ENCODE measurements at regions not wholly inside any gene's neighbourhood (a gene's known extent, or its start where the extent isn't known, plus 50 kb on each side); places are given as distances from the start of the nearest gene placed in this dataset.

DNA sequence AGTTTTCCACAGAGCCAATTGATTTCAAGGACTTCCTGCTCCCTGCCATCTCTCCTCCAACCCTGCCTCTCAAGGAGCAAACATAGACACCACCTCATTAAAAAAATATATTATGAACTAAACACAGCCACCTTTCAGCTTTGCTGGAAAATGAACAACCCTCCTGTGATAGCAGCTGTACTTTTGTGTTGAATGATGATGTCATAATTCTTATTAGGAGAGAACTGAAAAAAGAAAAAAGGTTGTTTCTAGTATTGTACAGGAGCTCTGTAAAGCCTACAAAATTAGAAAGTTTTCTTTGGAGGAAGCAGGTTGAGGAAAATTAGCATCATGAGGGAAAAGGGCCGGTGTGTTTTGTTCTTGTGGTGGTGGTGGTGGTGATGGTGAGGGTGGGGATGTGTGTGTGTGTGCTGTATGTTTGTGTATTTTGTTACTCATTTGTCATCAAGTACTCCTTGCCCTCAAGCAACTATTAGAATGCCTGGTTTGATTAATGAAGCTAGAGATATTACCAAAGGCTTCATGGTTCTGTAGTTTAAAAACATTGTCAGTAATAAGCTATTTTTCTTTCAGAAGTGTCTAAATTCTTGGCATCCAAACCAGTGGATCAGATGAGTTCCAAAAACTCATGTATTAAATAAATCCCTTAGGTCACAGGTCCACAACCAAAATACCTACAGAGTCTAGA, 405.9 kb downstream of the TLE4 start:
- in situ Hi-C loops (cut with HindIII; ENCODE audit: low pct_unique_long_range_greater_than_20kb, low sequenced_read_pairs) = no loop called here
- no peaks in the 10 kb centered on the region for H3K36me3 ChIP-seq (ENCODE audit: control insufficient read depth, insufficient read depth, low read length)
- H3K9me3 ChIP-seq (ENCODE audit: control insufficient read depth, insufficient read depth, low read depth, low read length) = no peaks in the 10 kb centered on the region
- TF ChIP-seq, protein P1, sequence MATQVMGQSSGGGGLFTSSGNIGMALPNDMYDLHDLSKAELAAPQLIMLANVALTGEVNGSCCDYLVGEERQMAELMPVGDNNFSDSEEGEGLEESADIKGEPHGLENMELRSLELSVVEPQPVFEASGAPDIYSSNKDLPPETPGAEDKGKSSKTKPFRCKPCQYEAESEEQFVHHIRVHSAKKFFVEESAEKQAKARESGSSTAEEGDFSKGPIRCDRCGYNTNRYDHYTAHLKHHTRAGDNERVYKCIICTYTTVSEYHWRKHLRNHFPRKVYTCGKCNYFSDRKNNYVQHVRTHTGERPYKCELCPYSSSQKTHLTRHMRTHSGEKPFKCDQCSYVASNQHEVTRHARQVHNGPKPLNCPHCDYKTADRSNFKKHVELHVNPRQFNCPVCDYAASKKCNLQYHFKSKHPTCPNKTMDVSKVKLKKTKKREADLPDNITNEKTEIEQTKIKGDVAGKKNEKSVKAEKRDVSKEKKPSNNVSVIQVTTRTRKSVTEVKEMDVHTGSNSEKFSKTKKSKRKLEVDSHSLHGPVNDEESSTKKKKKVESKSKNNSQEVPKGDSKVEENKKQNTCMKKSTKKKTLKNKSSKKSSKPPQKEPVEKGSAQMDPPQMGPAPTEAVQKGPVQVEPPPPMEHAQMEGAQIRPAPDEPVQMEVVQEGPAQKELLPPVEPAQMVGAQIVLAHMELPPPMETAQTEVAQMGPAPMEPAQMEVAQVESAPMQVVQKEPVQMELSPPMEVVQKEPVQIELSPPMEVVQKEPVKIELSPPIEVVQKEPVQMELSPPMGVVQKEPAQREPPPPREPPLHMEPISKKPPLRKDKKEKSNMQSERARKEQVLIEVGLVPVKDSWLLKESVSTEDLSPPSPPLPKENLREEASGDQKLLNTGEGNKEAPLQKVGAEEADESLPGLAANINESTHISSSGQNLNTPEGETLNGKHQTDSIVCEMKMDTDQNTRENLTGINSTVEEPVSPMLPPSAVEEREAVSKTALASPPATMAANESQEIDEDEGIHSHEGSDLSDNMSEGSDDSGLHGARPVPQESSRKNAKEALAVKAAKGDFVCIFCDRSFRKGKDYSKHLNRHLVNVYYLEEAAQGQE (IDR thresholded peaks at IDR 0.05; ENCODE audit: insufficient read depth in 1 of 2, low read depth in 2 of 2, low read length in 1 of 2) = no peak
- TF ChIP-seq POLR2AphosphoS5 (IDR thresholded peaks at IDR 0.05; ENCODE audit: low read depth, low read length) (no peak), SIN3A (IDR thresholded peaks at IDR 0.05; ENCODE audit: borderline replicate concordance, insufficient read depth, low read depth, low read length) (no peak), TCF7L2 (IDR thresholded peaks at IDR 0.05; ENCODE audit: low read depth, low read length) (no peak)
- TF ChIP-seq, protein P2, sequence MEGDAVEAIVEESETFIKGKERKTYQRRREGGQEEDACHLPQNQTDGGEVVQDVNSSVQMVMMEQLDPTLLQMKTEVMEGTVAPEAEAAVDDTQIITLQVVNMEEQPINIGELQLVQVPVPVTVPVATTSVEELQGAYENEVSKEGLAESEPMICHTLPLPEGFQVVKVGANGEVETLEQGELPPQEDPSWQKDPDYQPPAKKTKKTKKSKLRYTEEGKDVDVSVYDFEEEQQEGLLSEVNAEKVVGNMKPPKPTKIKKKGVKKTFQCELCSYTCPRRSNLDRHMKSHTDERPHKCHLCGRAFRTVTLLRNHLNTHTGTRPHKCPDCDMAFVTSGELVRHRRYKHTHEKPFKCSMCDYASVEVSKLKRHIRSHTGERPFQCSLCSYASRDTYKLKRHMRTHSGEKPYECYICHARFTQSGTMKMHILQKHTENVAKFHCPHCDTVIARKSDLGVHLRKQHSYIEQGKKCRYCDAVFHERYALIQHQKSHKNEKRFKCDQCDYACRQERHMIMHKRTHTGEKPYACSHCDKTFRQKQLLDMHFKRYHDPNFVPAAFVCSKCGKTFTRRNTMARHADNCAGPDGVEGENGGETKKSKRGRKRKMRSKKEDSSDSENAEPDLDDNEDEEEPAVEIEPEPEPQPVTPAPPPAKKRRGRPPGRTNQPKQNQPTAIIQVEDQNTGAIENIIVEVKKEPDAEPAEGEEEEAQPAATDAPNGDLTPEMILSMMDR (IDR thresholded peaks at IDR 0.05) = no peak
- H3K4me3 ChIP-seq (ENCODE audit: low read depth in 2 of 2, low read length in 2 of 2) = no peak overlapping the region
- BruUV-seq (replicated peaks) = no TSS peak
- DNase-seq (ENCODE audit: low read depth, low spot score) (no peak), ATAC-seq (no peak)
- intact Hi-C loops (cut with micrococcal nuclease; ENCODE audit: unreplicated experiment) = no loop called here
- no peaks in the 10 kb centered on the region for H3K4me1 ChIP-seq (ENCODE audit: control insufficient read depth, insufficient read depth, low read length)
- H3K27me3 ChIP-seq (ENCODE audit: control insufficient read depth, insufficient read depth, low read length) = no peaks in the 10 kb centered on the region
- ChIA-PET CTCF (no interaction called here), POLR2A (interaction anchor here (0.7 kb wide), 1 partner anchor 63 kb away, joined by 9 read pairs; no protein-coding TSS in a partner anchor)
- no peak overlapping the region for H3K27ac ChIP-seq (ENCODE audit: low read length)

DNA sequence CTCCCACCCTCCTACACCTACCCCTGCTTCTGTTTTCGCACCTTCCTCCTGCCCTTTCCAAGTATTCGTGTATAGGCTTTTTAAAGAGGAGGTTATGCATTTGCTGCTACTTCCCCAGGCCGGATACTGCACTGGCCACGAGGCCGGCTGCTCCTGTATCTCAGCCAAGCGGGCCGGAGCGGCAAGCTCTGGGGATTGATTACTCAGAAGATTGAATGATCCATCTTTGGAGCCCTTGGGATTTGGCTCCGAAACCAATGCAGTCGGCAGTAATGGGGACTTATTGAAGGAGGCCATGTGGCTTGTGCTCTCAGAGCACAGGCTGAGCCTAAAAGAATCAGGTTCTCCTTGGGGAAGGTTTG, 405.3 kb downstream of the TLE4 start:
- no peaks in the 10 kb centered on the region for H3K9me3 ChIP-seq (ENCODE audit: control insufficient read depth, insufficient read depth, low read depth, low read length)
- H3K4me1 ChIP-seq (ENCODE audit: control insufficient read depth, insufficient read depth, low read length) = no peaks in the 10 kb centered on the region
- DNase-seq (ENCODE audit: low read depth, low spot score) = no peak
- H3K27me3 ChIP-seq (ENCODE audit: control insufficient read depth, insufficient read depth, low read length) = no peaks in the 10 kb centered on the region
- no peak overlapping the region for H3K4me3 ChIP-seq (ENCODE audit: low read depth in 2 of 2, low read length in 2 of 2)
- BruUV-seq (replicated peaks) = no TSS peak
- in situ Hi-C loops (cut with HindIII; ENCODE audit: low pct_unique_long_range_greater_than_20kb, low sequenced_read_pairs) = no loop called here
- ChIA-PET CTCF (no interaction called here), POLR2A (interaction anchor here (0.7 kb wide), 1 partner anchor 64 kb away, joined by 9 read pairs; no protein-coding TSS in a partner anchor)
- H3K36me3 ChIP-seq (ENCODE audit: control insufficient read depth, insufficient read depth, low read length) = no peaks in the 10 kb centered on the region
- H3K27ac ChIP-seq (ENCODE audit: low read length) = no peak overlapping the region
- intact Hi-C loops (cut with micrococcal nuclease; ENCODE audit: unreplicated experiment) = no loop called here
- no peak for ATAC-seq
- no peak for TF ChIP-seq SIN3A (IDR thresholded peaks at IDR 0.05; ENCODE audit: borderline replicate concordance, insufficient read depth, low read depth, low read length)

Measured in Panc1 (cell line).